Superior temporal gyrus (tissue), 1 donor: ENCODE measurements at regions not wholly inside any gene's neighbourhood (a gene's known extent, or its start where the extent isn't known, plus 50 kb on each side); places are given as distances from the start of the nearest gene placed in this dataset.
A peak's percentile ranks its signal among the peaks of the same experiment; 100 is the strongest.

Experiments
- DNase-seq: peaks from one replicate; pipeline ENCODE4 v3.0.0-alpha.2; 2016; ENCODE audit errors: extremely low spot score

- DNase-seq = peak; percentile 17
These were observed 221.5 kb upstream of the TOPAZ1 start for GRCh38 chr3:44020143-44020542.

GRCh38 chr3:44021651-44022594, 219.8 kb upstream of the TOPAZ1 start:
- peak; percentile 15 for DNase-seq

GRCh38 chr3:44023961-44024593, 217.6 kb upstream of the TOPAZ1 start:
- DNase-seq = no peak

- no peak for DNase-seq
These were observed 215.3 kb upstream of the TOPAZ1 start for GRCh38 chr3:44026220-44026865.

- no peak for DNase-seq
These were observed 212.6 kb upstream of the TOPAZ1 start for GRCh38 chr3:44029100-44029499.

GRCh38 chr3:44030285-44030684, 211.4 kb upstream of the TOPAZ1 start:
- DNase-seq = no peak

GRCh38 chr3:44030687-44031305, 210.9 kb upstream of the TOPAZ1 start:
- no peak for DNase-seq

GRCh38 chr3:44031387-44032380, 210.0 kb upstream of the TOPAZ1 start:
- no peak for DNase-seq

GRCh38 chr3:44032487-44032886, 209.2 kb upstream of the TOPAZ1 start:
- no peak for DNase-seq

- DNase-seq = no peak
These were observed 208.6 kb upstream of the TOPAZ1 start for GRCh38 chr3:44033123-44033522.

GRCh38 chr3:44036850-44037249, 204.8 kb upstream of the TOPAZ1 start:
- DNase-seq = no peak

- no peak for DNase-seq
These were observed 202.7 kb upstream of the TOPAZ1 start for GRCh38 chr3:44039006-44039405.

- no peak for DNase-seq
These were observed 200.0 kb upstream of the TOPAZ1 start for GRCh38 chr3:44041726-44042125.

GRCh38 chr3:44042772-44043171, 198.9 kb upstream of the TOPAZ1 start:
- no peak for DNase-seq

- no peak for DNase-seq
These were observed 196.0 kb upstream of the TOPAZ1 start for GRCh38 chr3:44045476-44046275.

GRCh38 chr3:44047796-44048195, 193.9 kb upstream of the TOPAZ1 start:
- no peak for DNase-seq

GRCh38 chr3:44048196-44048924, 193.3 kb upstream of the TOPAZ1 start:
- no peak for DNase-seq

- DNase-seq = no peak
These were observed 192.7 kb upstream of the TOPAZ1 start for GRCh38 chr3:44048949-44049348.

GRCh38 chr3:44050101-44050500, 191.6 kb upstream of the TOPAZ1 start:
- DNase-seq = no peak
